ENCODE measurements at regions not wholly inside any gene's neighbourhood (a gene's known extent, or its start where the extent isn't known, plus 50 kb on each side); places are given as distances from the start of the nearest gene placed in this dataset.

- no peak overlapping the region for H3K4me3 ChIP-seq (replicated peaks; ENCODE audit: low read depth, low read length)
- no peaks in the 10 kb centered on the region for H3K27me3 ChIP-seq (replicated peaks; ENCODE audit: control insufficient read depth, insufficient read depth, low read length)
- no peak for DNase-seq (ENCODE audit: extremely low read depth, insufficient read length)
- no peaks in the 10 kb centered on the region for H3K36me3 ChIP-seq (ENCODE audit: control insufficient read depth, insufficient read depth, low read length)
- TF ChIP-seq CTCF (IDR thresholded peaks at IDR 0.05; ENCODE audit: insufficient read depth, low read length, poor library complexity, severe bottlenecking): no peak
Observed at GRCh38 chr7:20963556-20964280, 177.0 kb upstream of the SP8 start.

- no peaks in the 10 kb centered on the region for H3K27me3 ChIP-seq (replicated peaks; ENCODE audit: control insufficient read depth, insufficient read depth, low read length)
- no peak for TF ChIP-seq CTCF (IDR thresholded peaks at IDR 0.05; ENCODE audit: insufficient read depth, low read length, poor library complexity, severe bottlenecking)
- H3K36me3 ChIP-seq (ENCODE audit: control insufficient read depth, insufficient read depth, low read length): no peaks in the 10 kb centered on the region
- no peak overlapping the region for H3K4me3 ChIP-seq (replicated peaks; ENCODE audit: low read depth, low read length)
- DNase-seq (ENCODE audit: extremely low read depth, insufficient read length): no peak
Observed at GRCh38 chr7:20964281-20964918, 177.7 kb upstream of the SP8 start.

DNA sequence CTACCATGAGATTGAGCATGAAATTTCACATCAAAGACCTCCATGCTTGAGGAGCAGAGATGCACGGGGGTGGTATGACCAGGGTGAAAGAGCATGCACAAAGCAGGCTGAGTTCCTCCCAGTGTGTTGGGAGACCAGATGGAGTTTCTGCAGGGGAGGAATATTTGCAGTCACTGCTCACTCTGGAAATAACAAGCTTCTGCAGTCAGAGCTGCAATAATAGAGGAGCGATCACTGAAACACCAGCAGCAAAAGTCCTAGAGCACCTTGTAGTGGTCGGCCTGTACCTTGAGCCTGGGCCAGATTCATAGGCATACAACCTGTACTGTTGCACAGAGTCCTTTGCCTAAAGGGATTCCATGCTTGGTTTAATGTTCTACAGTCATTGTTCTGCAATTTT lies 184.5 kb upstream of the SP8 start:
- H3K27me3 ChIP-seq (replicated peaks; ENCODE audit: control insufficient read depth, insufficient read depth, low read length): no peaks in the 10 kb centered on the region
- no peak for TF ChIP-seq CTCF (IDR thresholded peaks at IDR 0.05; ENCODE audit: insufficient read depth, low read length, poor library complexity, severe bottlenecking)
- no peak overlapping the region for H3K4me3 ChIP-seq (replicated peaks; ENCODE audit: low read depth, low read length)
- no peak for DNase-seq (ENCODE audit: extremely low read depth, insufficient read length)
- no peaks in the 10 kb centered on the region for H3K36me3 ChIP-seq (ENCODE audit: control insufficient read depth, insufficient read depth, low read length)

GRCh38 chr7:20980232-20980631 lies 193.5 kb upstream of the SP8 start:
- Histone ChIP-seq H3K36me3 (ENCODE audit: control insufficient read depth, insufficient read depth, low read length) (no peaks in the 10 kb centered on the region), H3K27me3 (replicated peaks; ENCODE audit: control insufficient read depth, insufficient read depth, low read length) (no peaks in the 10 kb centered on the region), H3K4me3 (replicated peaks; ENCODE audit: low read depth, low read length) (no peak overlapping the region)
- DNase-seq (ENCODE audit: extremely low read depth, insufficient read length): no peak
- no peak for TF ChIP-seq CTCF (IDR thresholded peaks at IDR 0.05; ENCODE audit: insufficient read depth, low read length, poor library complexity, severe bottlenecking)

DNA sequence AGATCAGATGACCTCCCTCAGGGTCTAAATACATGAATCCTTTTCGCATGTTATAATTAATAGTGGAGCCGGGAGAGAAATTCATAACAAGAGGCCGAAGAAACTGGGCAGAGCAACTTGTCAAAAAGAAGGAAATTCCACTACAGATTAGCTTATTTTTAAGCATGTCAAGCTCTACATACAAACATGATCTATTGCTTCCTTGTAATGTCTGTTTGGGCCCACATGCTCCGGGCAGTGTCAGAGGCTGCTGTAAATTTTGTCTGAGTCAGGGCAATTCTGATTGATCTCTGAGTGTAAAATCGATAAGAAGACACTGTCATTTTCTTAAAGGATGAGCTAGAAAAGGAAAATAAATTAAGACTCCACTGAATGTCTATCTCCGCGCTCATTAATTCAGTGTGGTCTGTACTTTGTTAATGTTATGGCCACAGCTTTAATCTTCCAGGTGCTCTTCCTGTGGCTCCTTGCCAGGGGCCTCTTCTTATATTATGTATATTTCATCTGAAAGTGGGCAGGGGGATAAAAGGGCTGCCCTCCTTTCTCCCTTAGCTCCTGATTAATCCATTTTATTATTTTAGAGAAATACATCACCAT lies 194.1 kb upstream of the SP8 start:
- TF ChIP-seq CTCF (IDR thresholded peaks at IDR 0.05; ENCODE audit: insufficient read depth, low read length, poor library complexity, severe bottlenecking): no peak
- H3K4me3 ChIP-seq (replicated peaks; ENCODE audit: low read depth, low read length): no peak overlapping the region
- H3K36me3 ChIP-seq (ENCODE audit: control insufficient read depth, insufficient read depth, low read length): no peaks in the 10 kb centered on the region
- no peak for DNase-seq (ENCODE audit: extremely low read depth, insufficient read length)
- H3K27me3 ChIP-seq (replicated peaks; ENCODE audit: control insufficient read depth, insufficient read depth, low read length): no peaks in the 10 kb centered on the region
